Stimulated activated CD4-positive, alpha-beta T cell treated with anti-CD3 and anti-CD28 coated beads, Interleukin-12 subunit alpha, Interleukin-12 subunit beta, amount 100 ng/mL, for 24 hours (primary cell): ENCODE measurements at regions not wholly inside any gene's neighbourhood (a gene's known extent, or its start where the extent isn't known, plus 50 kb on each side); places are given as distances from the start of the nearest gene placed in this dataset.

Experiments
- DNase-seq, 2 experiments: peaks; one replicate each; pipeline ENCODE4 v3.0.0-alpha.2; 2020; ENCODE audit warnings: low read depth in 2 of 2

DNA sequence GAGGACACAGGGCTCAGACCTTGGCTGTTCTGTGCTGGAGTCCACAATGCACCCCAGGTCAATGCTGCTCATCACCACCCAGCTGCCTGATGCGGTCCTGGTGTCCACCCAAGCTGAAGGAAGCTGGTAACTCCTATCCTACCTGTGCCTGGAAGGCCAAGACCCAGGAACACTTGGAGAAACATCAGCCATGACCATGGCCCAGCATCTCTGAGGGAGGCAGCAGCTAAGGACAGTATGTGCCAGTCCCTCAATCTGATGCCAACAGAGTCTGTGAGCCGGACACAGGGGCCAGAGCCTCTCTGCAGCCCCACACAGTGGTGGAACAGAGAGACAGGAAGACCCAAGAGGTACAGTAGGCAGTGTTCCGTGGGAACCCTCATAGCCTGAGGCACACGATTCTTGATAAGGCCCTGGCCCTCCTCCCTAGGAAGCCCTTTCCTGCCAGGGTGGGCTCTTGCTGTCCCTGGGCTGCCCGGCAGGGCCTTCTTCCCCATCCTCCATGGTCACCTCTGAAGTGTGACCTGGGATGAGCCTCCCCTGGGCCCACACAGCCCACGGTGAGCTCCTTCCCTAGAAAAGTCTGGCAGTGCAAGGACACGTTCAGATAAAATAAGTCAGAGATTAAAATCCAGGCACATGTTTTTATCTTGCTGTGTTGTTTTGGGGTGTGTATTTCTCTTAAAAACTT lies 170.7 kb downstream of the THBS2 start:
- no peak for DNase-seq

DNA sequence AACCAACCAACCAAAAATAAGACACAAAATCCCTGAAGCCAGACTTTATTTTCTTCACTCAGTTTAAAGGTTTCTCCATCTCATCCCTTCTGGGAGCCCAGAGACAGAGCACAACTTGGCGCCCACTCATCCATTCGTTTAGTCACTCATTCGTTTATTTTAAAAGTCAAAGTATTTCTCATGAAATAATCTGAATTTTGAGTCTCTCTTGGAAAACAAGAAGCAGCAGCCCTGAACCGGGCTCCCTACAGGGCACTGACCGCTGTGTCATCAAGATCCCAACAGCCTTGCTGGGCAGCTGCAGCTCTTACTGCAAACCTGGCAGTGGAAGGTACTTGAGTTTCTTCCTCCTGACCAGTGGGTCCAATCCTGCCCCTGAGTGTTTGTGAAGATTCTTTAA lies 171.6 kb downstream of the THBS2 start:
- no peak for DNase-seq

DNA sequence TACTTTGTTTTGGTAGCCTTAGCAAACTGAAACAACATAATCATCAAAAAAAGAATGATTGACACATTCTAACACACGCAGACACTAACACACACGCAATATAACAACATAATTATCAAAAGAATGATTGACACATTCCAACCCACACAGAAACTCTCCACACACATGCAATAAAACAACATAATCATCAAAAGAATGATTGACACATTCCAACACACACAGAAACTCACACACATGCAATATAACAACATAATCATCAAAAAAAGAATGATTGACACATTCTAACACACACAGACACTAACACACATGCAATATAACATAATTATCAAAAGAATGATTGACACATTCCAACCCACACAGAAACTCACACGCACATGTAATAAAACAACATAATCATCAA lies 172.4 kb downstream of the THBS2 start:
- DNase-seq: no peak

DNA sequence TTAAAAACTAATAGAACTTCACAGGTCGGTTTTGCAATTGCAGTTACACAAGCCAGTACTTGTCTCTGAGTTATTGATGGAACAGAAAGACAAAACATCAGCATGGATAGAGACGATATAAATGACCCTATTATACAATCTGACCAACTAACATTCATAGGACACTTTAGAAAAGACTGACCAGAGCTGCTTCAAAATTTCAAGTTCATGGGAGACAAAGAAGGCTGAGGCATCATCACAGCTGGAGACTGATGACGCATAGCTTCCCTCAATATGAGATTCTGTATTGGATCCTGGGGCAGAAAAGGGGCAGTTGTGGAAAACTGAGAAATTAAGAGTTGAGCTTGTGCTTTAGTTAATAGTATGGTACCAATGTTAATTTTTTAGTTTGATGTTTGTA lies 174.0 kb downstream of the THBS2 start:
- DNase-seq: no peak

DNA sequence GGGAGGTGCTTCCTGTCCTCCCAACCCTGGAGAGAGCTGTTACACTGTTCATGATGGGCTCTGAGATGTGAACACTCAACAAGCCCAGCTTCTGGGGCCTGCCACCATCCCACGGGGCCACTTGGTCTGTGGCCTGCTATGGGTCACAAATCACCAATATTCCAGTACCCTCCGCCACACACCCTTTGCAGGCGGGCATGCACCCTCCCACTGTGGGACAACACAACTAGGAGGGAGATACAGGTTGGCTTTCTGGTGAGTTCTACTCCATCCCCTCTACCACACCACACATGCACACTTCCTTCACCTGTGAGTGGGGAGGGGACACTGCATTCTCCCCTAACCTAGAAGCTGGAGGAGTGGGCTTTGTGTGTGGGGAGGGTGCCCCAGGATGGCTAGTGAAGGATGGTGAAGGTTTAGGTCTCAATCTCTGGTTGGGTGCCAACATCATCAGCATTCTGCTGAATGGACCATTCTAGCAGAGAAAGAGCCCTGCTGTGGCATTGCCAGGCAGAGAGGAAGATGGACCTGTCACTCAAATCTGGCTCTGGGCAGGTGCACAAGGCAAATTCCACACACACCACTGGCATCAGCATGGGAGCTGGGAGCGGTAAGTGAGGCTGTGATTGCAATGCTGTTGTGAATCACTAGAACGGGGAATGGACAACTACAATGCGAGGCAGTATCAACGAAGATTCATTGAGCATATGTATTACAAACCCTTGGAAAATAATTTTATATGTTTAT lies 175.1 kb downstream of the THBS2 start:
- DNase-seq: no peak

DNA sequence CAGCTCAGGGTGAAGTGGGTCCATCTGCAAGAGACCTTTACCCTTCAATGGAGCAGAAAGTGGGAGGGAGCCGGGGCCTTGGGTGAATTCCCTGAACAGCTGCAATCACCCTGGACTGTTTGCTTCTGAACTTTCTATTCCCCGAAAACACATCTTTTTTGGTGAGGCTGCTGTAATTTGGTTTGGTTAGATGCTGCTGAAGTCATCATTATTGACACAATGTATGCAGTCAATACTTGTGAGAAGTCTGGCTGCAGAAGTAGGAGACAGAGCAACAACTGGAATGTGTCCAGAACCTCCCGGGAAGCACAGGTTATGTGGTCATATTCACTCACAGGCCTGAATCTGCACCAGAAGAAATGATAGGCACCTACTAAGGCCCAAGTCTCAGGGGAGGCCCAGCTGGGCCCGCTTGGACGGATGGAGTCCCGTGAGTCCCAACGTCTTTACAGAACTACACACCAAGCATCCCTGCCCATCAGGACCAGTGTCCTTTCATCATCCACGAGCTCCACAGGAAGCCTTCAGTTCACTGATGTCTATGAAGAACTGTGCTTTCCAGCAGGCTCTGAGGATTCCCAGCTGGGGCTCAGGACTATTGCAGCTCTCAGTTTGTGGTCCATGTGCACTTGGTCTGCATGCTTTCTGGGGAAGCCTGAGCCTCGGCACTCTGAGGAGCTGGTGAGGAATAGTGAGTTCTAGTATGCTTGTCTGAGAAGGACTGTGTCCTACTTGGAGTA lies 177.6 kb downstream of the THBS2 start:
- DNase-seq: no peak

DNA sequence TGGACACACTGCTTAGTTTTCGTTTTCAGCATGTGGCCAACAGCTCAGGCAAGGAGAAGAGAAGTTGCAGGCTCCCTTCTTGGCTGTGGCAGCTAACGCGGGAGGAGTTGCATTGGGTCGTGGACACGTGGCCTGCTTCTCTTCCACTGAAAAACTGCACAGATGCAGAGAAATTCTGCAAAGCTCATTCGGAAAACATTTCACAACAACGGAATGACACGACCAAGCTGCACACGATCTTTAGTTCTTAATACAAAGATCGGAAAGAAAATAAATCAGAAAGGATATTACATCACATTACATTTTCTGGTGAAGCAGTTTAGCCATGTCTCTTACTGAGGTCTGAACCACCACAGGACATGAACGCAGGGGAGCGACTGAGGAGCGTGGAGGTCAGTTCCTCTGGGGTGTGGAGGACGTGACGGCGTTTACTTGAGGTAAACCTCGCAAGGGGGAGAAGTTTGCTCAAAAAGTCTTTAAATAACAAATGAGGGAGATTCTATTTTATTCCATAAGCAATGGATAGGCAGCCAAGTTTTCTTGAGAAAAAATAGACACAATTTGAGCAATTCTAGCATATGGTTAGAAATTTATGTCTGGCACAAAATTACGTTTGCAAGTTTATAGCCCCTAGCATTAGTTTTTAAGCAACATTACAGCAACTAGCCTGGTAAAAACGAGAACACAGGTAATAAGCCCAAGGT lies 178.3 kb downstream of the THBS2 start:
- no peak for DNase-seq

DNA sequence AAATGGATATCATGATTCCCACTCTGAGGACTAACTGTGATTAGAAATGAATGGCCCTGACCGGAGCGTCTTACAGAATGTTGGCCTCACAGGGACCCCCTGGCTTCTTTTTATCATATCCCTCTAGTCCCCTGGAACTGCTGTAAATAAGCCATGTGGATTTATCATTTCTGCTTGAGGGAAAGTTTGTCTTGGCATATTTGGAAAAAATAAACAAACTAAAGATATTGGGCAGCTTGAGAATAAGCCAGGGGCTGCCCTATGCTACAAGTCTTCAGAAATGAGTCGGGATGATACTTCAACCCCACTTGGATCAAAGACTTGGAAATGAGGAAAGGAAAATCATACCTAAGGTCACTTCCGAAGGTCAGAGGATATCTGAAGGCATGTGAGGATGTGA lies 179.1 kb downstream of the THBS2 start:
- DNase-seq: no peak

DNA sequence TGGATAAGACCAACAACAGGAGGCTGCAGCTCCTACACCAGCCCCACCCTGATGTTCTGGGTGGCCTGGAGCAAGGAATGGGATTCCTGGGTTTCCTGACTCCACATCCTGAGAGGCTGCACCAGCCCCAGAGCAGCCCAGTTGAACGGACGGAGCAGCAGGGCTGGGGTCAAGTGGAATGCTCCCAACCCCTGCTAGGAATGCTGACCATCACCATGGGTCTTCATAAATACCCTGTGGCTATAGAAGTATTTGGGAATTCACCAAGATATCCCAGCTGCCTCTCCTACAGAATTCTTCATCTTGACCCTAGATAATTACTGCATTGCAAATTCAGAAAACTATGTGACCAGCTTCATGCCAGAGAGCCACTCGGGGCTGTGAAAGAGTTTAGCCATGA lies 180.3 kb downstream of the THBS2 start:
- DNase-seq: no peak

DNA sequence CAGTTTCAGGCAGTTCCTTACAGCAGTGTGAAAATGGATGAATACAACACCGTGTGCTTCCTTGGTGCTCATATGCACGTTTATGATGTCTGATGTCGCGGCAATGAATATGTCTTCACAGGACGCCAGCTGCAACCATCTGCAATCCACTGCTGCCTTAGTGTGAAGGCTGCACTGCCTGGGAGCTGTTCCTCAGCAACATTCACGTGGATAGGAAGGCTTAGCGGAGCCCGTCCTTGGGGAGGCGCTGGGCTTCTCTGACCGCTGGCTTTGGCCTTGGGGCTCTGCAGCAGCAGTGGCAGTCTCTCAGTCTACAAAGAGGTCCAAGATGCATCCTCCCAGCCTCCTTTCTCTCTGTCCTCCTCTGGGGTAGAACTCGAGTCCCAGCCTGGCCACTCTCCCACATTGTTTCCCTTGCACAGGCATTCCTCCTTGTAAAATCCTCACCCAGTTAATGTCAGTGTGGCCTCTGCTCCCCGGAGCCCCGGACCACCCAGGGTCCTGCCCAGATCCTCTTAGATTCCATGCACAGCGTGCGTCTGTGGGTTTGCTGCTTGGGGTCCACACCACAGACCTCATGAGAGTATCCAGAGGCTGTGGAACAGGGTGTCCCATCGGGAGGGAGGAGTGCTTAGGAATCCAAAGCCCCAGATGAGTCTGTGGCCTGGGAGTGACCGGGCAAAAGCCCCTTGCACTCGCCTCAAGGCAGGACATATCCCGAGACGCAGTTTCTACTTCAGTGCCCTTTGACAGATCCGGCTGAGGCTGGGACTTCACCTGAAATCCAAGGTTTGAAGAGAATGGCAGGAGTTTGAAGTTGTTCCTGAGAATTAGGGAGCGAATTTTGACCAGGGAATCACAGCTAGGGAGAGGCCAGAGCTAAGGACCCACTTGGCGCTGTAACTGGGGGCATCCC lies 181.3 kb downstream of the THBS2 start:
- no peak for DNase-seq

DNA sequence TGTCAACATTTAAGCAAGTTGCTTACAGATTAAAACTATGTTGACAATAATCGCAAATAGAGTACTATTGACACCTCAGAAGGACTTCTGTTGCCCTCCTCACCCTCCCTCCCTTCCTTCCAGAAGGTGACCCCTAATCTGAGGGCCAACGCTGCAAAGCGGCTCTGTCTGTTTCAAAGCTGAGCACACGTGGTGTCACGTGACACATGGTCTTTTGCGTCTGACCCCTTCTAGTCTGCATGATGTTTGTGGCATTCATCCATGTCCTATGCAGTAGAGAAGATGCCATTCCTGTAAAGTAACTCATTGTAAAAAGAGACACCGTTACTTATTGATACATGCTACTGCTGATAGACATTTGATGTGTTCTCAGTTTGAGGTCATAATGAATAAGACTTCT lies 182.3 kb downstream of the THBS2 start:
- DNase-seq: no peak

DNA sequence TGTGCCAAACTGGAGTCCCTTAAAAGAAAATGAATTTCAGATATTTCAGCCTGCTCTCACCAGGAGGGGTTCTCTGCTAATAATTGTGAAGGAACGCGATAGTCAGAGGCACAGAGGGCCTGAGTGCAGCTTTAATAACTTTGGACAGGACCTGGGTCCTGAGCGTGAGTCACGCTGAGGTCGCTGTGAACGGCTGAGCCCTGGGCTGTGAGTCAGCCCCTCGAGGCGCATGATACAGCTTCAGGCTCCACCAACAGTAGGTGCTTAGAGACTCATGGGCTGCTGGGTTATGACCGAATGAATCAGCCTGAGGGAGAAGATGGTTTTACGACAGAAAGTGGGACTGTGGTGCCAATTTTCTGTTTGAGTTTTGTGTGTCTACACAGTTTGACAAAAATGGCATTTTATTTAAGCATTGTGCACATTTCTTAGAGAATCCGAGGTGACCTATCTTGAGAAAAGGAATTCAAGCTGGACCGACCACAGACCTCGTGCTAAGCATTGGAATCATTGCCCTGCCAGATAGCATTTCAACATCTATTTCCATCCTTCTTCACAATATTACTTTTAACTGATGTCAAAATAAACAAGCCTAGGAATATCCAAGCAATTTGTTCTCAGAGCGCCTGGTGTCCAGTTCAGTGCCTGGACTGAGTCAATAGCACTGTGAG lies 183.0 kb downstream of the THBS2 start:
- DNase-seq: no peak

DNA sequence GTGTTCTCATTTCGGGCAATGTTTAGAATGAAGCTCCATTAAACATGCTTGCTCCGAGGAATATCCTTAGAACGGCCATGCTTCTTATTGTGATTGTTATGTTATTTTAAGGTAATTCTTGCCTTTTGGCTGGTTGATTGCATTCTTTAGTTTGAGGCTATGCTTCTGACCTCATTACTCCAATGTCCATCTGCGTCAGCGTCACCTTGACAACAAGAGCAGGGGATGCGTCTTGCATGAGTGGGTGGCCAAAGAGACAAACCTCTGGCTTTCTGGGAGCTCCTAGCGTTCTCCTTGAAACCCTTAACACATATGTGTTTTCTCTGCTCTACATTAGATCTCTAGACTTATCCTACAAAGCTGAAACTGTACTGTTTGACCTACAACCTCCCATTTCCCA lies 184.3 kb downstream of the THBS2 start:
- no peak for DNase-seq

DNA sequence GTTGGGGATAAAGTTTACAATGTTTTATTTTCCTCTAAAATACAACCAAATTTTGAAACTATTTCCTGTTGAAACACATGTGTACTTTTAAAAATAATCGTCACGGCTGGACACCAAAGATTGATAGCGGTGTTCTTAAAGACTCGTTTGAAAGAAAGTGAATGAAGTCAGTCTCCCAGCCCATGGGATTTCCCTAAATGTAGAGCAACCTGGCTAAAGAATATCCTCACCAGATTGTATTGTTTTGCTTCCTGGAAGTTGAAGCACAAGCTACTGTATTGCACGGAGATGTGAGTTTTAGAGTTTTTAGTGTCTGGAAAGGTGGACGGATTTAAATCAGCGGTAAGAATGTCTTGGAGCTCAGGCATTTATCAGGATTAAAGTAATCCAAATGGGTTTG lies 189.5 kb downstream of the THBS2 start:
- DNase-seq: no peak

DNA sequence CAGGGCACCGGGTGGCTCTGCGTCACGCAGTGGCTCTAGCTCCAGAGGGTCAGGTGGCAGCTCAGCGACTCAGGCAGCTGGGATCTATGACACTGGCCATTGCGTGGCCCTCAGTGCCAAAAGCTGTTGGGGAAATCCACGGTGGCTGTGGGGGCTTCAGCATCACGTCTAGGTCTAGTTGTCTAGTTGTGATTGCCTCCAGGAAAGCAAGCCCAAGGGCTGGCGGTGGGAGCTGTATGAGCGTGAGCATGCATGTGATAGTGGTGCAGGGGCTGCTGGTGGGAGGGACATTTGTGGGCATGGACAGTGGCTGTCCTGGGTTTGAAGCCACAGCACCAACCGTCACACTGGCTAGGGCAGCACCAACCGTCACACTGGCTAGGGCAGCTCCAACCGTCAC lies 191.4 kb downstream of the THBS2 start:
- no peak for DNase-seq

DNA sequence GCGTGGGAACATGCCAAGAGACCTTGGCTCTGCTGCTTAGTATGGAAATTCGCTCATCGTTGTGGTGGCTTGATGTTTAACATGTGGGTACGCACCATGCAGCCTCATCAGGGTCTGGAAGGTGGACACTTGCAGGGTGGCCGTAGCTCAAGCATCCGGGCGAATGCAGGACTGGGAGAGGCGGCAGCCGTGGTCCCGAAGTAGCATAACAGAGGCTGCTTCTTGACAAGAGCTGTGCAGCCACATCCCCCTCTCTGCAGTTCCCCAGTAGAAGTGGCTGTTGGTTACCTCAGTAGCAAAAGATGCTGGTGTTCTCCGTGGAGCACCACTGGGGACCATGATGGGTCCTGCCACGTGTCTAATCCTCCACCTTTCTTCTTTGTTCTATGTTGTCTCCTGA lies 195.0 kb downstream of the THBS2 start:
- no peak for DNase-seq

DNA sequence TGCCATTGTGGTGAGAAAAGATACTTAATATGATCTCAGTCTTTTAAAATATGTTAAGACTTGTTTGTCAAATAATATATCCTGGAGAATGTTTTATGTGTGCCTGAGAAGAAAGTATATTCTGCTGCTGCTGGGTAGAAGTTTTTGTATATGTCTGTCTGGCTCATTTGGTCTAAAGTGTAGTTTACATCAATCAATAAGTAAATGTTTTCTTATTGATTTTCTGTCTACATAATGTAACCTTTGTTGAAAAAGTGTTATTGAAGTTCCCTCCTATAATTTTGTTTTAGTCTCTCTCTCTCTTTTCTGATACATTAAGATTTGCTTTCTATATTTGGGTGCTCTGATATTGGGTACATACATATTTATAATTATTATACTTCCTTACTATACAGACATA lies 201.2 kb downstream of the THBS2 start:
- no peak for DNase-seq

DNA sequence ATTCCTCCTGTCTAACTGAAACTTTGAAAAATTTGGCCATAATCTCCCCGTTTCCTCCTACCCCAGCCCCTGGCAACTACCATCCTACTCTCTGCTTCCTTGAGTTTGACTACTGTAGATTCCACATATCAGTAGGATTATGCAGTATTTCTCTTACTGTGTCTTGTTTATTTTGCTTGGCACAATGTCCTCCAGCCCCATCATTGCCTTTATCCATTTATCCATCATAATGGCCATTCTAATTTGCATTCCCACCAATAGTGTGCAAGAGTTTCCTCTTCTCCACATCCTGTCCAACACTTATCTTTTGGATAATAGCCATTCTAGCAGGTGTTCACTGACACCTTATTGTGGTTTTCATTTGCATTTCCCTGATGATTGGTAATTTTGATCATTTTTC lies 202.3 kb downstream of the THBS2 start:
- no peak for DNase-seq

DNA sequence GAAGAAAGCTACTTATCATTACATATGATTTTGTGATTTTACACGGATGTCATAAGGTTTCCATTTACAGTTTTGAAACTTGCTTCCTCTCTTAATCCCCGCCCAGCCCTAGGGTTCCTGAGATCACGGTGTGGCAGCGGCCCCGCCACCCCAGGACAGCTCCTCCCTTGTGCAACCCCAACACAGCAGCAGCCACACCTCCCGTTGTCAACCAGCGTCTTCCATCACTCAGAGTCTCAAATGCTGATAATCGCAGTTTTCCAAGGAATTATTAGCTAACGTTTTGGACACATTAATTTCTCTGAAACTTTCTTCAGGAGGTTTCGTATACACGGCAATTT lies 204.8 kb downstream of the THBS2 start:
- no peak for DNase-seq

DNA sequence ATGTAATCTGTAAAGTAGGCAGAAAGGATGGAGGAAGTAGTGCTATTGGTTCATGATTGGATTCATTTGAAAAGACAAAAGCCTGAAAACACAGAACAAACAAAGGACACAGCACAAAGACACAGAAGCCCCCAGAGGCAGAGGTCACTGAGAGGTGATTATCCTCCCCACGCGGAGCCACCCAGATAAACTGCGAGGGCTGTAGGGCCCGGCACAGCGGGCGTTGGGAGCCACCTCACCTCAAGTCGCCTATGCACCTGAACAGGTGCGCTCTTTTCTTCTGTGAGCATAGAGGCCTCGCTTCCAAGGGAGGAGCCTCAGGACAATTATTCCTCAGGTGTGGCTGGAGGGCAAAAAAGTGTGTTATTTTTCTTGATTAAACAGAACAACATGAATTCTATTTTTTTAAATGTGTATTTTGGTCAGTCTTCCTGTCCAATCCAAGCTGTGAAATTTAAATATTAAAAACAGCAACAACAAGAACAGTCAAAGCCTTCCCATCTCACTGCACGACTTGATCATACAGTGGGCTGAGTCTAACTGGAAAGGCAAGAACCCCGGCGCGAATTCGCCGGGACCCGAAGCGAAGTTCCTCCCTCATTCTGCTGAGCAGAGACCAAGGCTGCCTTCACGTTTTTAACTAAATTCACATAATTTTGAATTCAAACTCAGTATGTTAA lies 205.3 kb downstream of the THBS2 start:
- no peak for DNase-seq
